ENCODE measurements at regions not wholly inside any gene's neighbourhood (a gene's known extent, or its start where the extent isn't known, plus 50 kb on each side); places are given as distances from the start of the nearest gene placed in this dataset.

DNA sequence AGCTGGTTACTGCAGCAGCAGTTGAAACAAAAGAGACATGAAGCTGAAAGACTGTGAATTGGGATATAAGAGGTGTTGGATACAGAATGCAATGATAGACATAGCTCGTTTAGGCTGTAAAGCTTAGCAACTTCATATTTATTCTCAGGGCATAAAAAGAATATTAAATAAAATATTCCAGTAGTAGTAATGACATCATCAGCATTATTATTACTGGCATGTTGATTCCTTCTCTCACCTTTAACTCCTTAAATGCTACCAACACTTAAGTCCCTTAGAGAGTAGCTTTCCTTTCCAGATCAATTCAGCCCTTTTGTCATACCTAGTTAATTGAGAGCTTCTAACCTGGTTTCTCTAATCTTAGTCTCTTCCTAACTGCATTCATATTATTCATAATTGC, 81.4 kb upstream of the STXBP5 start:
- TF ChIP-seq CTCF (IDR thresholded peaks at IDR 0.05) (no peak), POLR2A (IDR thresholded peaks at IDR 0.05) (no peak)
